ENCODE measurements at regions not wholly inside any gene's neighbourhood (a gene's known extent, or its start where the extent isn't known, plus 50 kb on each side); places are given as distances from the start of the nearest gene placed in this dataset.
"Not testable (repeated sequence)": the region's sequence is repeated elsewhere in the genome, so short reads cannot be mapped to it uniquely, and the experiment has no call there.

- not testable (repeated sequence) for H3K9me3 Mint-ChIP-seq; H3K36me3 Mint-ChIP-seq (ENCODE audit: low read depth); H3K4me3 Mint-ChIP-seq; DNase-seq (ENCODE audit: low read depth, low spot score); H3K4me1 Mint-ChIP-seq; H3K27ac Mint-ChIP-seq (ENCODE audit: unreplicated experiment); H3K27me3 Mint-ChIP-seq (ENCODE audit: low read depth)
These were observed 190.7 kb downstream of the LAT start for GRCh38 chr16:29175411-29176153.

DNA sequence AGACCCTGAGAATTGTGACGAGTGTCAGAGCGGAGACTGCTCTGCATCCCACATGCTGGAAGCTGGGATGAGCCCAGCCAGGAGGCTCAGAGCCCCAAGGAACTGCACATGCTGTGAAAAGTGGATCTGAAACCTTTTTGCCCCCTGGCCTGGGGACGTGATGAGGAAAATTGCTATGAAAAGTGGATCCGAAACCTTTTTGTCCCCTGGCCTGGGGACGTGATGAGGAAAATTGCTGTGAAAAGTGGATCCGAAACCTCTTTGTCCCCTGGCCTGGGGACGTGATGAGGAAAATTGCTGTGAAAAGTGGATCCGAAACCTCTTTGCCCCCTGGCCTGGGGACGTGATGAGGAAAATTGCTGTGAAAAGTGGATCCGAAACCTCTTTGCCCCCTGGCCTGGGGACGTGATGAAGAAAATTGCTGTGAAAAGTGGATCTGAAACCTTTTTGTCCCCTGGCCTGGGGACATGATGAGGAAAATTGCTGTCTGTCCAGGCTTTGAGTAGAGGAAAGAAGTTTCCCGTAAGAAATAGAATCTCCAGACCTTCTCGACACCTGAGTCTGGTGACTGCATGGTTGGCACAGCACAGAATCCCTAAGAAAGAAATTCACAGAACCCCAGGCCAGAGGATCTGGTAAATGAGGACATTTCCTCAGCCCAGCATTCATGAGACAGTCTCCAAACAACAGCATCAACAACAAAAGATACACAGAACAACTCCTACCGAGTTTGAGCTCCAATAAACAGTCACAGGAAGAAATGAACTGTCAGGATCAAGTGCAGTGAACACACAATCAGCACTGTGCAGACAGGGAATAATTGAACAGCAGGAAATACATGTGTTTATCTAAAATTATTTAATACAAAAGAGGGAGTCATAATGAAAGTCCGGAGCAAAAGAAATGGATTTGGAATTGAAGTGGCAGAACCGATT lies 188.8 kb downstream of the LAT start:
- not testable (repeated sequence) for H3K27me3 Mint-ChIP-seq (ENCODE audit: low read depth); H3K9me3 Mint-ChIP-seq; H3K4me3 Mint-ChIP-seq; DNase-seq (ENCODE audit: low read depth, low spot score); H3K36me3 Mint-ChIP-seq (ENCODE audit: low read depth); H3K4me1 Mint-ChIP-seq; H3K27ac Mint-ChIP-seq (ENCODE audit: unreplicated experiment)

DNA sequence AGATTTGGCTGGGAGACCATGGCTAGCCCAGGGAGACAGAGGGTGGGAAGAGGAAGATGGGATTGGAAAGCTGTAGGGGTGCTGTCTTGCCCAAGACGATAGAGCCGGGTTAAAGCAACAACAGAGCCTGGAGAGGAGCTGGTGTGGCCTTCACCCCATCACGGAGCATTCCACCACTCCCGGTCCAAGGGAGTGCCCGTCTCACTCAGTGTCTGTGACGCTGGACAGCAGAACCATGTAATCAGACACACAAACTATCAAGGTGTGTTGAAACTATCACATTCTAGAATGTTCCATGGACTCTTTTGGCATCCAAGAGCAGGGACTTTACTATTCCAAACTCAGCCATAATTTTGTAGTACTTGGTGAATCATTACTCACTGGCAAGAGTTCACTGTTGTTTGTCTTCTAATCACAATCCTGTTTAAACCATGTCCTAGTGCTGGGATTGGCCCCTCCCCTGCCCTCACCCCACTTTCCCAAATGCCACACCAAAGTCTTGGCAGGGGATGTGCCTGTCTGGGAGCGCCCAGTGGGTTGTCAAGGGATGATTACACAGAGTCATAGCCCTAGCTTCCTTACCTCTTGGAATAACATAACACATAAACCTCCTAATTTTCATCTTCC lies 187.4 kb downstream of the LAT start:
- H3K27ac Mint-ChIP-seq (ENCODE audit: unreplicated experiment); H3K27me3 Mint-ChIP-seq (ENCODE audit: low read depth); H3K4me1 Mint-ChIP-seq; H3K4me3 Mint-ChIP-seq; DNase-seq (ENCODE audit: low read depth, low spot score); H3K9me3 Mint-ChIP-seq; H3K36me3 Mint-ChIP-seq (ENCODE audit: low read depth): not testable (repeated sequence)

- not testable (repeated sequence) for DNase-seq (ENCODE audit: low read depth, low spot score); H3K27me3 Mint-ChIP-seq (ENCODE audit: low read depth); H3K27ac Mint-ChIP-seq (ENCODE audit: unreplicated experiment); H3K4me1 Mint-ChIP-seq; H3K36me3 Mint-ChIP-seq (ENCODE audit: low read depth); H3K9me3 Mint-ChIP-seq; H3K4me3 Mint-ChIP-seq
These were observed 186.4 kb downstream of the LAT start for GRCh38 chr16:29171296-29171695.

DNA sequence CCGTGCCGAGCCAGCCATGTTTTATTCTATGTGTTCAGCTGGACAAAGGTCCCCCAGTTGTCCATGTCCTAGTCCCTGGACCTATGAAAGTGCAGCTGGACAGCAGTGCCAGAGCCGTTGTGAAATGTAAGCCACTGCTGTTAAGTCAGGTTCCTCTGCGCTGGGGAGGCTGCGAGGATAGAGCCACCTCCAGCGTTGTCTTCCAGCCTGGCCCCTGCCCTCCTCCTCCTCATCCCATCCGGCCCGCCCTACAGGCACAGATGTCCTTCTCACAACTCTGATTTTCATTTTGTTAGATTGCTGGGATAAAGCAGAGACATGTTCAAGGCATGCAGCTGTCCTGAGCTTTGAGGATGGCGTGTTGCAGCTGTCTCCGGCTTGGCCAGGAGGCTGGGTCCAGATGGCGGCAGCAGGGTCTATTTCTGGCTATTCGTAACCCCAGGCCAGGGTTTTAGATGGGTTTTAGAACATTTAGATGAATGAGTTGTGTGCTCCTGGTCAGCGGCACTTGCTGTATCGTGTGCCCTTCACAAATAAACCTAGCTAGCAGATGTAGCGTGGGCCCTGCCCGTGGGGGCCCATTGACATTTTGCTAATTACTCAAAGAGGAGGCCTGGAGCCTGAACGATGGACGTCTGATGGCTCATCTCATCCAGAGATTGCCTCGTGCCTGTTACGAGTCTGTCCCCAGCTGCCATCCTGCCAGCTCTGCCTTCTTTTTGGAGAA lies 185.7 kb downstream of the LAT start:
- not testable (repeated sequence) for H3K27me3 Mint-ChIP-seq (ENCODE audit: low read depth); H3K9me3 Mint-ChIP-seq; H3K4me1 Mint-ChIP-seq; DNase-seq (ENCODE audit: low read depth, low spot score); H3K4me3 Mint-ChIP-seq; H3K36me3 Mint-ChIP-seq (ENCODE audit: low read depth)
- H3K27ac Mint-ChIP-seq (ENCODE audit: unreplicated experiment) = peak overlapping the region; percentile 19

- not testable (repeated sequence) for H3K4me3 Mint-ChIP-seq; H3K36me3 Mint-ChIP-seq (ENCODE audit: low read depth); H3K27ac Mint-ChIP-seq (ENCODE audit: unreplicated experiment); H3K27me3 Mint-ChIP-seq (ENCODE audit: low read depth); H3K4me1 Mint-ChIP-seq; H3K9me3 Mint-ChIP-seq; DNase-seq (ENCODE audit: low read depth, low spot score)
These were observed 184.6 kb downstream of the LAT start for GRCh38 chr16:29169295-29169994.

DNA sequence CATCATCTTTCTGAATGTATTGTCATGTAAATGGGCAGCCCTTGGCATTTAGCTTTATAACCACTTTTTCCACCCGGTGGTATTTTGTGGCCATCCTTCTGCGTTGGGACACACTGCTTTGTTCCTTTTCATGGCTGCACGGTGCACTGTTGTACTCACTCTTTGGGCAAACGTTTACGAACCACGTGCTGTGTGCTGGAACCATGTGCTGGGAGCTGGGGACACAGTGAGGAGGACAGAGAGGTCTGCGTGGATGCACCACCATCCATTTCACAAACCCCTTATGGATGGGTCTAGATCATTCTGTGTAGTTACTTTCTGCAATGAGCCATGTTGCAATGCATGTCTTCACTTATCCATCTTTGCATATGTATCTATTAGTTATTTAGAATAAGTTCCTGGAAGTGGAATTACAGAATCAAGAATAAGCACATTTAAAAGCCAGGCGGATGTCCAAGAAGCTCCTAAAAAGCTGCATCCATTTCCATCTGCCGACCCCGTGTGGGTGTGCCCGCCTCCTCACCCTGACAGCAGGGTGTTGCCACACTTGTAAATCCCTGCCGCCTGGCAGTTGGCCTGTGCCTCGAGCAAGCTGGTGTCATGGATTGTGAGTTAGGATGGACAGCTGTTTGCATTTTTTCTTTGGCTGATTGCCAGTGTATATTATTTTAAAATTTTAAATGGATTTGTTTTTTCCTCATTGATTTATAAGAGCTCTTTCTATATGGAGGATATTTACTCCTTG lies 183.8 kb downstream of the LAT start:
- not testable (repeated sequence) for H3K36me3 Mint-ChIP-seq (ENCODE audit: low read depth); H3K4me1 Mint-ChIP-seq; H3K27ac Mint-ChIP-seq (ENCODE audit: unreplicated experiment); DNase-seq (ENCODE audit: low read depth, low spot score); H3K4me3 Mint-ChIP-seq; H3K9me3 Mint-ChIP-seq; H3K27me3 Mint-ChIP-seq (ENCODE audit: low read depth)

DNA sequence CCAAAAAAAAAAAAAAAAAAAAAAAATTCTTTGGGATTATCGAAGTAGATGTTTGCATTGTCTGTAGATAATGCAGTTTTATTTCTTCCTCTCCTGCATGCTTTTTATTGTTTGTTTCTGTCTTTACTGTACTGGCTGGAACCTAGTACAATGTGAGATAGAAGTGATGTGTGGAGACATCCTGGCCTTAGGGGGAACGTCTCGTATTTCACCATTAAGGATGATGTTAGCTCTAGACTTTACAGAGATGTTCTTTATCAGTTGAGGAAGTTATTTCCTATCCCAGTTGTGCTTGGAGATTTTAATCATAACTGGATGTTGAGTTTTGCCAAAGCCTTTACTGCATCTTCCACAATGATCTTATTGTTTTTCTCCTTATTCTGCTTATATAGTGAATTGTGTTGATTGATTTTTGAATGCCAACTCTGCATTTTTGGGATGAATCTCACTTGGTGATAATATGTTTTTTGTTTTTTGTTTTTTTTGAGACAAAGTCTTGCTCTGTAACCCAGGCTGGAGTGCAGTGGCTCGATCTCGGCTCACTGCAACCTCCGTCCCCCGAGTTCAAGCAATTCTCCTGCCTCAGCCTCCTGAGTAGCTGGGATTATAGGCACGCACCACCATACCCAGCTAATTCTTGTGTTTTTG lies 179.7 kb downstream of the LAT start:
- not testable (repeated sequence) for H3K9me3 Mint-ChIP-seq; H3K4me1 Mint-ChIP-seq; H3K4me3 Mint-ChIP-seq; H3K27ac Mint-ChIP-seq (ENCODE audit: unreplicated experiment); H3K27me3 Mint-ChIP-seq (ENCODE audit: low read depth); H3K36me3 Mint-ChIP-seq (ENCODE audit: low read depth); DNase-seq (ENCODE audit: low read depth, low spot score)

DNA sequence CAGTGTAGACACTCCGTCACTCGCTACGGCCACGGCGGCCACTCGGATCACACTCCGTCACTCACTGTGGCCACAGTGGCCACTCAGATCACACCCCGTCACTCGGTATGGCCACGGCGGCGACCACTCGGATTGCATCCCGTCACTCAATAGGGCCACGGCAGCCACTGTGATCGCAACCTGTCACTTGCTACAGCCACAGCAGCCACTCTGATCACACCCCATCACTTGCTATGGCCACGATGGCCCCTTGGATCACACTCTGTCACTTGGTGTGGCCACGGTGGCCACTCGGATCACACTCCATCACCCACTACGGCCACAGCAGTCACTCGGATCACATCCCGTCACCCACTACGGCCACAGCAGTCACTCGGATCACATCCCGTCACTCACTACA lies 175.3 kb downstream of the LAT start:
- not testable (repeated sequence) for H3K9me3 Mint-ChIP-seq; DNase-seq (ENCODE audit: low read depth, low spot score); H3K27ac Mint-ChIP-seq (ENCODE audit: unreplicated experiment); H3K4me3 Mint-ChIP-seq; H3K36me3 Mint-ChIP-seq (ENCODE audit: low read depth); H3K27me3 Mint-ChIP-seq (ENCODE audit: low read depth)
- H3K4me1 Mint-ChIP-seq = peaks cover 19% of the 10 kb centered on the region

DNA sequence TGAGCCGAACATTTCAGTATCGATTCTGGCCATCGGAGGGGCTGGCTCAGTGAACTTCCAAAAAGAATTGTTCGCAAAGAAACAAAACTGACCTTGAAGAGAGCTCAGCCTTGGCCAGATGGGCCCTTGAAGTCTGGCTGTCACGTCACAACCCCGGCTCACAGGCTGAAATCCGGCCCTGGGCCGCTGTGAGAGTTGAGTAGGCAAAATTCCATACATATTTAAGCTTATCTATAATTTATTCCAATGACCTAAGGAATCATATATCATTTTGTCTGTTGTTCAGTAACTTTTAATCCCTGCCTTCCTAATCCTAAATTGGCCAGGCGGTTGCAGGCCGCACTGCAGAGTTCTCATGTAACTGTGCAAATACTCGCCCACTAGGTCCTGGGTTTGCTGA lies 174.8 kb downstream of the LAT start:
- not testable (repeated sequence) for H3K9me3 Mint-ChIP-seq; H3K27me3 Mint-ChIP-seq (ENCODE audit: low read depth); H3K27ac Mint-ChIP-seq (ENCODE audit: unreplicated experiment); DNase-seq (ENCODE audit: low read depth, low spot score); H3K36me3 Mint-ChIP-seq (ENCODE audit: low read depth); H3K4me3 Mint-ChIP-seq
- peaks cover 16% of the 10 kb centered on the region for H3K4me1 Mint-ChIP-seq

All from neural crest cell (in vitro differentiated cells).